ENCODE measurements at regions not wholly inside any gene's neighbourhood (a gene's known extent, or its start where the extent isn't known, plus 50 kb on each side); places are given as distances from the start of the nearest gene placed in this dataset.
"Not testable (repeated sequence)": the region's sequence is repeated elsewhere in the genome, so short reads cannot be mapped to it uniquely, and the experiment has no call there.

GRCh38 chr10:8677642-8678041 is 623.2 kb downstream of the GATA3 start:
- TF ChIP-seq, protein P1, sequence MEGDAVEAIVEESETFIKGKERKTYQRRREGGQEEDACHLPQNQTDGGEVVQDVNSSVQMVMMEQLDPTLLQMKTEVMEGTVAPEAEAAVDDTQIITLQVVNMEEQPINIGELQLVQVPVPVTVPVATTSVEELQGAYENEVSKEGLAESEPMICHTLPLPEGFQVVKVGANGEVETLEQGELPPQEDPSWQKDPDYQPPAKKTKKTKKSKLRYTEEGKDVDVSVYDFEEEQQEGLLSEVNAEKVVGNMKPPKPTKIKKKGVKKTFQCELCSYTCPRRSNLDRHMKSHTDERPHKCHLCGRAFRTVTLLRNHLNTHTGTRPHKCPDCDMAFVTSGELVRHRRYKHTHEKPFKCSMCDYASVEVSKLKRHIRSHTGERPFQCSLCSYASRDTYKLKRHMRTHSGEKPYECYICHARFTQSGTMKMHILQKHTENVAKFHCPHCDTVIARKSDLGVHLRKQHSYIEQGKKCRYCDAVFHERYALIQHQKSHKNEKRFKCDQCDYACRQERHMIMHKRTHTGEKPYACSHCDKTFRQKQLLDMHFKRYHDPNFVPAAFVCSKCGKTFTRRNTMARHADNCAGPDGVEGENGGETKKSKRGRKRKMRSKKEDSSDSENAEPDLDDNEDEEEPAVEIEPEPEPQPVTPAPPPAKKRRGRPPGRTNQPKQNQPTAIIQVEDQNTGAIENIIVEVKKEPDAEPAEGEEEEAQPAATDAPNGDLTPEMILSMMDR (IDR thresholded peaks at IDR 0.05; ENCODE audit: low read depth, low read length, missing input control), result no peak
- TF ChIP-seq REST (IDR thresholded peaks at IDR 0.05) (no peak), SP1 (IDR thresholded peaks at IDR 0.05) (no peak), NR2F2 (IDR thresholded peaks at IDR 0.05) (no peak), FOXA2 (IDR thresholded peaks at IDR 0.05) (no peak), YY1 (IDR thresholded peaks at IDR 0.05) (no peak), JUND (IDR thresholded peaks at IDR 0.05) (no peak), TAF1 (conservative IDR thresholded peaks at IDR 0.05) (no peak), RXRA (IDR thresholded peaks at IDR 0.05) (no peak), GABPA (IDR thresholded peaks at IDR 0.05 in 1 of 2, conservative IDR thresholded peaks at IDR 0.05 in 1 of 2) (no peak), RAD21 (IDR thresholded peaks at IDR 0.05) (no peak), HNF4G (IDR thresholded peaks at IDR 0.05) (no peak), EGR1 (IDR thresholded peaks at IDR 0.05; ENCODE audit: low read depth in 2 of 2) (no peak), HNF4A (conservative IDR thresholded peaks at IDR 0.05) (no peak), FOXA1 (IDR thresholded peaks at IDR 0.05) (no peak)
- TF ChIP-seq, protein P2, sequence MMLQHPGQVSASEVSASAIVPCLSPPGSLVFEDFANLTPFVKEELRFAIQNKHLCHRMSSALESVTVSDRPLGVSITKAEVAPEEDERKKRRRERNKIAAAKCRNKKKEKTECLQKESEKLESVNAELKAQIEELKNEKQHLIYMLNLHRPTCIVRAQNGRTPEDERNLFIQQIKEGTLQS (IDR thresholded peaks at IDR 0.05), result no peak
- TF ChIP-seq, protein P3, sequence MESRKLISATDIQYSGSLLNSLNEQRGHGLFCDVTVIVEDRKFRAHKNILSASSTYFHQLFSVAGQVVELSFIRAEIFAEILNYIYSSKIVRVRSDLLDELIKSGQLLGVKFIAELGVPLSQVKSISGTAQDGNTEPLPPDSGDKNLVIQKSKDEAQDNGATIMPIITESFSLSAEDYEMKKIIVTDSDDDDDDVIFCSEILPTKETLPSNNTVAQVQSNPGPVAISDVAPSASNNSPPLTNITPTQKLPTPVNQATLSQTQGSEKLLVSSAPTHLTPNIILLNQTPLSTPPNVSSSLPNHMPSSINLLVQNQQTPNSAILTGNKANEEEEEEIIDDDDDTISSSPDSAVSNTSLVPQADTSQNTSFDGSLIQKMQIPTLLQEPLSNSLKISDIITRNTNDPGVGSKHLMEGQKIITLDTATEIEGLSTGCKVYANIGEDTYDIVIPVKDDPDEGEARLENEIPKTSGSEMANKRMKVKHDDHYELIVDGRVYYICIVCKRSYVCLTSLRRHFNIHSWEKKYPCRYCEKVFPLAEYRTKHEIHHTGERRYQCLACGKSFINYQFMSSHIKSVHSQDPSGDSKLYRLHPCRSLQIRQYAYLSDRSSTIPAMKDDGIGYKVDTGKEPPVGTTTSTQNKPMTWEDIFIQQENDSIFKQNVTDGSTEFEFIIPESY (IDR thresholded peaks at IDR 0.05), result no peak
- Histone ChIP-seq H3K27ac (ENCODE audit: low read depth in 1 of 2, low read length in 2 of 2) (no peak overlapping the region), H3K36me3 (ENCODE audit: control insufficient read depth in 4 of 4, insufficient read depth in 3 of 4, low read depth in 1 of 4, low read length in 3 of 4) (no peaks in the 10 kb centered on the region), H3K4me3 (ENCODE audit: low read depth in 1 of 3, low read length in 3 of 3) (no peak overlapping the region), H3K9ac (ENCODE audit: low read depth in 1 of 2, low read length in 2 of 2) (no peak overlapping the region), H3K9me3 (ENCODE audit: control insufficient read depth in 4 of 4, low read length in 3 of 4) (no peaks in the 10 kb centered on the region), H3K27me3 (ENCODE audit: control insufficient read depth in 4 of 4, insufficient read depth in 4 of 4, low read length in 3 of 4) (no peaks in the 10 kb centered on the region), H3K4me1 (ENCODE audit: control insufficient read depth in 4 of 4, insufficient read depth in 4 of 4, low read length in 3 of 4) (no peaks in the 10 kb centered on the region)
- no peak for DNase-seq (ENCODE audit: low spot score)
- WGBS, result 47% methylated on average over 6 of the region's 6 CpGs

DNA sequence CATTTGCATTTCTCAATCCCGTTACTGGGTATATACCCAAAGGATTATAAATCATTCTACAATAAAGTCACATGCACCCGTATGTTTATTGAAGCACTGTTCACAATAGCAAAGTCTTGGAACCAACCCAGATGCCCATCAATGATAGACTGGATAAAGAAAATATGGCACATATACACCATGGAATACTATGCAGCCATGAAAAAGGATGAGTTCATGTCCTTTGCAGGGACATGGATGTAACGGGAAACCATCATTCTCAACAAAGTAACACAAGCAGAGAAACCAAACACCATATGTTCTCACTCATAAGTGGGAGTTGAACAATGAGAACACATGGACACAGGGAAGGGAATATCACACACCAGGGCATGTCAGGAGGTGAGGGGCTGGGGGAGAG is 630.4 kb downstream of the GATA3 start:
- 85% methylated on average over 3 of the region's 3 CpGs for WGBS
- not testable (repeated sequence) for H3K9me3 ChIP-seq (ENCODE audit: control insufficient read depth in 4 of 4, low read length in 3 of 4); H3K4me1 ChIP-seq (ENCODE audit: control insufficient read depth in 4 of 4, insufficient read depth in 4 of 4, low read length in 3 of 4); DNase-seq (ENCODE audit: low spot score); H3K9ac ChIP-seq (ENCODE audit: low read depth in 1 of 2, low read length in 2 of 2); H3K36me3 ChIP-seq (ENCODE audit: control insufficient read depth in 4 of 4, insufficient read depth in 3 of 4, low read depth in 1 of 4, low read length in 3 of 4); H3K27me3 ChIP-seq (ENCODE audit: control insufficient read depth in 4 of 4, insufficient read depth in 4 of 4, low read length in 3 of 4); H3K27ac ChIP-seq (ENCODE audit: low read depth in 1 of 2, low read length in 2 of 2); H3K4me3 ChIP-seq (ENCODE audit: low read depth in 1 of 3, low read length in 3 of 3)
